Fibroblast of skin of abdomen (primary cell): ENCODE measurements at regions not wholly inside any gene's neighbourhood (a gene's known extent, or its start where the extent isn't known, plus 50 kb on each side); places are given as distances from the start of the nearest gene placed in this dataset.

ENCODE experiments used
- DNase-seq: peaks from one replicate; pipeline ENCODE4 v3.0.0-alpha.2; 2013

DNA sequence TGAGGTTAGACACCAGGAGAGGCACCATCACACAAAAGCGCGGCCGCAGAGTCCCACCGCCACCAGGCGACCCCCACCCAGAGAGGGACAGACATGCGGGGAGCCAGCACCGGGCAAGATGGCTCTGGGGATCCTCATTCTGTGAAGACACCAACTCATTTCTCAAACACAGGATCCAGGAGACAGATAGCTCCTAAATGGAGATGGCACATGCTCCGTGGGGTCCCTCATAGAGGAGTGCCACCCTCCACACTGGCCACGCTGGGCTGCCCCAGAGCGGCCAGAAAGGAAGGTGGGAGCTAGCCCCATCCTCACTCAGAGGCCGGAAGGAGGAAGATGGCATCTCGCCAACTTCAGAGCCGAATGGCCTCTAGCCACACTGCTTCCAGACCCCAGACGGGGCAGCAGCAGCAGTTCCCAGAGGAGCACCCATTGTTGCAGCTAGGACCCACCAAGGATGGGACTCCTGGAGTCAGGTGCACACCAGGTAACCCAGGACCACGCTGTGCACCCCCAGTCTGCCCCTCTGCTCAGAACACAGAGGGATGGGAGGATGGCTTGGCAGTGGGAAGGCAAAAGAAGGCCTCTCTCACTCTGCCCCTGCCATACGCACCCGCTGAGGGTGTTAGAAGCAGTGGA, 78.6 kb downstream of the ZIC5 start:
- no peak for DNase-seq

GRCh38 chr13:99892196-99892613, 79.4 kb downstream of the ZIC5 start:
- no peak for DNase-seq

DNA sequence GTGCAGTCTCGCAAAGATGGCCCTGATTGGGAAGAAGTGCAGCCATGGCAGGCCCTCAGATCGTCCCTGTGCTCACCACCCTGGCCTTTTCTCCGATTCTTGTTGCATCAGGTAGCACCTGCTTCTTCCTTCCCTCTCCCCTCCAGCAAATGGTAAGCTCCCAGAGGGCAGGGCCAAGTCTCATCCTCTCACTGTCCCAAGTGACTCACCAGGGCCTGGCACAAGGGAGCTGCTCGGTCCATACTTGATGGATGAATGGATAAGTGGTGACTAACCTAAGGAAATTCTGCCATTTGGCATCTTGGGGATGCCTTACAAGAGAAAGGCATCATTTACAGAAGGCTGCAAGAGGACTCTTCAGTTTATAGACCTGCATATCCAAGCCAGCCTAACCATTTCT, 84.9 kb downstream of the ZIC5 start:
- no peak for DNase-seq

GRCh38 chr13:99884913-99885312, 86.7 kb downstream of the ZIC5 start:
- no peak for DNase-seq

DNA sequence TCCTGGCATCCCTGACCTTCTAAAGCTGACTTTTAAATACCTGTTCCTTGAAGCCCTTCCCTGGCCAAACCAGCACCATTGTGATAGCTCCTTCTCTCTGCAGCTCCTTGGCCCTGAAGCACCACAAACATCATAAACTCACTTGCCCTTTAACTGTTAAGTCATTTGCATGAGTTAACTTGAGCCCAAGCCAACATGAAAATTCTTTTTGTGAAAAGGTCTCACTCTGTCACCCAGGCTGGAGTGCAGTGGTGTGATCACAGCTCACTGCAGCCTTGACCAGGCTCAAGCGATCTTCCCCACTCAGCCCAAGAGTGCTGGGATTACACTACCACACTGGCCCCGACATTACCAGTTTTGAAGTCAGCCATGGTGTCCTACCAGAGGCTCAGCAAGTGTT, 87.8 kb downstream of the ZIC5 start:
- no peak for DNase-seq

- no peak for DNase-seq
These were observed 92.5 kb downstream of the ZIC5 start for GRCh38 chr13:99878921-99879610.

GRCh38 chr13:99876651-99877050, 94.9 kb downstream of the ZIC5 start:
- no peak for DNase-seq

DNA sequence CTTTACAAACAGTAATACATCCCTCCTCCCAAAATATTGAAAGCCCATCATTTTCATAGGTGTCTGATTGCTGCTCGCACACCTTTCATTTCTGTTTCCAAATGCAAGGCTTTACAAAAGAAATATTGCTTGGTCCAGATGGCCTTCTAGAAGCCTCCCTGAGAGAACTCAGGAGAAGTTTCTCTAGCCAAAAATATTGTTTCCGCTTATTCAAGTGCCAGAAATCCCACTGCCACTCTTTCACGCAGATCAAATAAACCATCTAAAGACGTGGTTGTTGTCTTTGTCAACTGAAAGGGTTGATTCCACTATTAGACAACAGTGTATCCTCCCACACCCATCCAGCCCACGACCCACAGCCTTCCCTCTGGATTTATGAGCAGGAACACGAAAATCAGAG, 96.2 kb downstream of the ZIC5 start:
- DNase-seq: no peak

DNA sequence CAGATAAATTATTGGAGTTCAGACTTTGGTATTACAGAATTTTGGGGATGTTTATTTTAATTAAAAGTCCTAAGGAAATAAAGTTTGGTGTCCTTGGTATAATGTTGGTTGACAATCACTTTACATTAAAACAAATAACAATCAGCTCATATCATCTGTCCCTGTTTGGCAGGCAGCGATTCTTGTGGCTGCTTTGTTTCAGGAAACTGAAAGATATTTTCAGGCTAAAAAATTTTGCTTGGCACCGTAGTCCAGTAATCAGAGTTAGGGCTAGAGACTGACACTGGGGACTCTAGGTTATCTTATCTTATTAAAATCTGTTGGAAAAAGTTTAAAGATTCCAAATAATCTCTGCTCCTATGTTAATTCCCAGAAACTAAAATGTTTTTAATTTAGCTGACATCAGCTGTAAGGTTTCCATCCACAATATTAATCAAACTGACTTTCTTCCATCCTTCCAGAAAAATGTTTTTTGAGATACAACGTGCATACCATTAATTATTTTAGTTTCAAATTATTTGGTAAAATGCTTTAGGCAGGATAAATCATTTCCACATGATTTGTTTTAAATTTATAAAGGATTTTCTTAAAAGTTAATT, 97.6 kb downstream of the ZIC5 start:
- no peak for DNase-seq

- DNase-seq: no peak
These were observed 98.4 kb downstream of the ZIC5 start for GRCh38 chr13:99873141-99873540.

DNA sequence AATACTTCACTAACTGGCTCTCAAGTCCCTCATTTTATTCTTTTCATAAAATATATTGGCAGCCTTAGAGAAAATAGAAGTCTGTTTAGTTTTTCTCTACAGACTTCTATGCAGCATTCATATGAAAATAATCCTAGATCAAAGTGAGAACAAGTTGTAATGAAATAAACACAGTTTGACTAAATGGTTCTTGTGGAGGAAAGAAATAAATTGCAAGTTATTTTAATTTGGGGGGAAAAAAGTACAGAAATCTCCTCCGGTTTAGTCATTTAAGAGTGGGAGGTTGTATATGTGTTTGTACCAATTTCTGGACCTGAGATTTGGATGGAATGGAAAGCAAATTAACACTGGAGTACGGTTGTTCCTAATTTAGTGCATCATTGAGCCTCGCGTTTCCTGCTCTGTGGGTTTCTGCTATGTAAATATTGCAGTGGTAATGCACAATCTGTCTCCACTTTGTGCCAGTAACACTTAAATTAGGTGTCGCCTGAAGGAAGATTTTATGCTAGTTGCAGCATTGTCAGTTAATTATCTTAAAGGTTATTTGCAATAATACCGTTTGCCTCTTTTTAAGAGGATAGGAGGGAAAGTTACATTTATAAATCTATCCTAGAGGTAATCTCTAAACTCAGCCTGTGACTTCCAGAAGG, 100.2 kb downstream of the ZIC5 start:
- DNase-seq: no peak

- DNase-seq: no peak
These were observed 101.0 kb downstream of the ZIC5 start for GRCh38 chr13:99870541-99870940.

GRCh38 chr13:99869830-99870229, 101.7 kb downstream of the ZIC5 start:
- DNase-seq: no peak

GRCh38 chr13:99868767-99869166, 102.8 kb downstream of the ZIC5 start:
- DNase-seq: no peak

GRCh38 chr13:99867535-99868257, 103.9 kb downstream of the ZIC5 start:
- no peak for DNase-seq

DNA sequence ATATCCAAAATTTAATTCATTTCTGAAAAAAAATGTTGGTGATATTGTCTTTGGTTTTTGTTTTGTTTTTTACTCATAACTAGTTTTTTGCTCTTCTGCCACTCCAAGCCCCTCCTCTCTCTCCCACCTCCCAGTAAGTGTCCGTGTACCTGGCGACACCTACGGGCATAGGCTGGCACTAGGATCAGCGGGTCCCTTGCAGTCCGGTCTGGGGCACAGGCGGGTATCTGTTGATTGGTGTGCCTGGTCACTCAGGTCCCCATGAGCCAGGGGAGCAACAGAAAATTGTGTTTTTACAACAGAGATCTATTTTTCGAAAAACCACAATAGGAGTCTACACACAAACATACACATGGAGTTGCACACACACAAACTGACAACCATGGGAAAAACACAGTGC, 104.8 kb downstream of the ZIC5 start:
- no peak for DNase-seq

GRCh38 chr13:99865420-99865930, 106.1 kb downstream of the ZIC5 start:
- DNase-seq: no peak

DNA sequence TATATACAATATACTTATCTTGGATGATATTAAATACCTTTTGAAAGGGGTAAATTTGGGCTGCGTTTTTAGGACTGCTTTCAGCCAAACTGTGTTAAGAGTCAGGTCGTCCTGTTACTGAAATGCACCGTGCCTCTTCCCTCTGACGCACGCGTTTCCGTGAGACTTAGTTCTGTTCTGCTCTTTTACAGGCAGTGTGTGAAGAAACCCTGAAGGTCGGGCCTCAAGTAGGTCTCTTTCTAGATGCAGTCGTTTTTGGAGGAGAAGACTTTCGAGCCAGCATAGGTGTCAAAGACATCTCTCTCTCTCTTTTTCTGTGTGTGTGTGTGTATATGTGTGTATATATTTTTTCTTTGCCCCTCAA, 107.0 kb downstream of the ZIC5 start:
- no peak for DNase-seq

DNA sequence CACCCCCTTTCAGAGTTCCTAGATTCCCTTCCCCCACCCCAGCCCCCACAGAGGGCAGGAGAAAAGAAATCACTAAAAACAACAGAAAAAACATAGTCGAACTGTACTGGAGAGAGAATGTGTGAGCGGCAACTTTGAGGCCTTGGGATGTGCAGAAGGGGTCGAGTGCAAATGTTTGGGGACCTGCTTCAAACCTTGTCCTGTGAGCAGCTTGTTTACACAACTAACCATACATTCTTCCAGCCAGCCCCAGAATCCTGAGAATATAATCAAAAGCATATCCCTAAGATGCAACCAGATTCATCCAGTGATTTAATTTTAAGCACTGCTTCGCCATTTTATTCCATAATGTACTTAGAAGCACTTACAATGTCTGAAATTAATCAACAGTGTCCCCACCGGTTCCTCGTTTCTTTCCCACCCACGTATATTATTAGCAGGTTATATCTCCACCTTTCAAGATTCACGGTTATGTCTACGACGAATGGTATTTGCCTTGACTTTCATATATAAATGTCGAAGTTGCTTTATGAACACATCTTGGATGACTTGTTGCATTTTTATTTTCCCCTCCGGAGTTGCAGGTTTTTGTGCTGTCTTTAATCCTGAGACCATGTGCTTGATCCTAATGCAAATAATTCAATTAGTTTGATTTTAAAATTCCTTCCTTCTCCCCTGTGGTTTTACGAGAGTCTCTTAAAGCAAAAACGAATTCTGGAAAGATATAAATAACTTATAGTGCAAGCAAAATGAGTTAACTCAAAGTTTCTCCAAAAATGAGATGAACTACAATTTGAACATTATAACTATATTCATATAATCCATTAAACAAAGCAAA, 107.6 kb downstream of the ZIC5 start:
- DNase-seq: no peak

- no peak for DNase-seq
These were observed 109.3 kb downstream of the ZIC5 start for GRCh38 chr13:99862244-99862643.

GRCh38 chr13:99861771-99862170, 109.8 kb downstream of the ZIC5 start:
- no peak for DNase-seq

- DNase-seq: no peak
These were observed 110.8 kb downstream of the ZIC5 start for GRCh38 chr13:99860745-99861144.
